ENCODE measurements at regions not wholly inside any gene's neighbourhood (a gene's known extent, or its start where the extent isn't known, plus 50 kb on each side); places are given as distances from the start of the nearest gene placed in this dataset.

- no peak overlapping the region for H3K4me3 ChIP-seq (ENCODE audit: low read depth, low read length)
- TF ChIP-seq, protein P1, sequence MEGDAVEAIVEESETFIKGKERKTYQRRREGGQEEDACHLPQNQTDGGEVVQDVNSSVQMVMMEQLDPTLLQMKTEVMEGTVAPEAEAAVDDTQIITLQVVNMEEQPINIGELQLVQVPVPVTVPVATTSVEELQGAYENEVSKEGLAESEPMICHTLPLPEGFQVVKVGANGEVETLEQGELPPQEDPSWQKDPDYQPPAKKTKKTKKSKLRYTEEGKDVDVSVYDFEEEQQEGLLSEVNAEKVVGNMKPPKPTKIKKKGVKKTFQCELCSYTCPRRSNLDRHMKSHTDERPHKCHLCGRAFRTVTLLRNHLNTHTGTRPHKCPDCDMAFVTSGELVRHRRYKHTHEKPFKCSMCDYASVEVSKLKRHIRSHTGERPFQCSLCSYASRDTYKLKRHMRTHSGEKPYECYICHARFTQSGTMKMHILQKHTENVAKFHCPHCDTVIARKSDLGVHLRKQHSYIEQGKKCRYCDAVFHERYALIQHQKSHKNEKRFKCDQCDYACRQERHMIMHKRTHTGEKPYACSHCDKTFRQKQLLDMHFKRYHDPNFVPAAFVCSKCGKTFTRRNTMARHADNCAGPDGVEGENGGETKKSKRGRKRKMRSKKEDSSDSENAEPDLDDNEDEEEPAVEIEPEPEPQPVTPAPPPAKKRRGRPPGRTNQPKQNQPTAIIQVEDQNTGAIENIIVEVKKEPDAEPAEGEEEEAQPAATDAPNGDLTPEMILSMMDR (IDR thresholded peaks at IDR 0.05; ENCODE audit: insufficient read depth, low read length, poor library complexity, severe bottlenecking) = no peak
- DNase-seq (ENCODE audit: low read depth) = no peak
- H3K36me3 ChIP-seq (ENCODE audit: control insufficient read depth, insufficient read depth, low read length) = no peaks in the 10 kb centered on the region
- peaks cover 3% of the 10 kb centered on the region for H3K27me3 ChIP-seq (ENCODE audit: control insufficient read depth, insufficient read depth, low read length)
These were observed 162.2 kb downstream of the COPRS start for GRCh38 chr17:31696703-31697325.

- TF ChIP-seq, protein P1 (IDR thresholded peaks at IDR 0.05; ENCODE audit: insufficient read depth, low read length, poor library complexity, severe bottlenecking) = no peak
- no peak for DNase-seq (ENCODE audit: low read depth)
- Histone ChIP-seq H3K36me3 (ENCODE audit: control insufficient read depth, insufficient read depth, low read length) (no peaks in the 10 kb centered on the region), H3K4me3 (ENCODE audit: low read depth, low read length) (no peak overlapping the region), H3K27me3 (ENCODE audit: control insufficient read depth, insufficient read depth, low read length) (peaks cover 3% of the 10 kb centered on the region)
These were observed 162.9 kb downstream of the COPRS start for GRCh38 chr17:31696184-31696602.

DNA sequence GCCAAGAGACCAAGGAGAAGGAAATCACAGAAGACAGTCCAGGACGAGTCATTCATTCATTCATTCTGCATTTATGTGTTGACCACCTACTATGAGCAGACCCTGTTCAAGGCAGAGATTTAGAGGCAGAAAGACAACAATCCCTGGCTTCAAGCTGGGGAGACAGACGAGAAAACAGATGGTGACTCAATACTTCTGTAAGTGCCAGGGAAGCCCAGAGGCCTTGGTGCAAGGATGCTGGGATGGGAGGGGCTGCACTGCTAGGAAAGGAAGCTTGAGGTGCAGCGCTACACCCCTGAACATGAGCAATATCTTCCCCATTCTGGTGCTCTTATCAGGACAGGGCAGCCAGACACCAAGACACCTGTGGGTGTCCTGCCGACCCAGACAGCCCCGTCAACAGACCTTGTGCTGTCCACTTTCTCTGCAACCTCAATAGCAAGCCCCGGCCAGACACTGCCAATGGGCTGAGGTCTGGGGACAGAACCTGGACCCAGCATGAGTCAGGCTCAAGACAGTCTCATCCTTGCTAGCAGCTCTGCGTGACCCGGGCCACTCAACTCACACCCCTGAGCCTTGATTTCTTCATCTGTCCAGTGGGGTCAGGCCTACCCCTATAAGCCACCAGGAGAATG is 163.5 kb downstream of the COPRS start:
- Histone ChIP-seq H3K36me3 (ENCODE audit: control insufficient read depth, insufficient read depth, low read length) (no peaks in the 10 kb centered on the region), H3K4me3 (ENCODE audit: low read depth, low read length) (no peak overlapping the region), H3K27me3 (ENCODE audit: control insufficient read depth, insufficient read depth, low read length) (peaks cover 3% of the 10 kb centered on the region)
- TF ChIP-seq, protein P1 (IDR thresholded peaks at IDR 0.05; ENCODE audit: insufficient read depth, low read length, poor library complexity, severe bottlenecking) = no peak
- no peak for DNase-seq (ENCODE audit: low read depth)

- TF ChIP-seq, protein P1 (IDR thresholded peaks at IDR 0.05; ENCODE audit: insufficient read depth, low read length, poor library complexity, severe bottlenecking) = no peak
- Histone ChIP-seq H3K36me3 (ENCODE audit: control insufficient read depth, insufficient read depth, low read length) (no peaks in the 10 kb centered on the region), H3K4me3 (ENCODE audit: low read depth, low read length) (no peak overlapping the region), H3K27me3 (ENCODE audit: control insufficient read depth, insufficient read depth, low read length) (peaks cover 3% of the 10 kb centered on the region)
- no peak for DNase-seq (ENCODE audit: low read depth)
These were observed 165.4 kb downstream of the COPRS start for GRCh38 chr17:31693433-31694220.

DNA sequence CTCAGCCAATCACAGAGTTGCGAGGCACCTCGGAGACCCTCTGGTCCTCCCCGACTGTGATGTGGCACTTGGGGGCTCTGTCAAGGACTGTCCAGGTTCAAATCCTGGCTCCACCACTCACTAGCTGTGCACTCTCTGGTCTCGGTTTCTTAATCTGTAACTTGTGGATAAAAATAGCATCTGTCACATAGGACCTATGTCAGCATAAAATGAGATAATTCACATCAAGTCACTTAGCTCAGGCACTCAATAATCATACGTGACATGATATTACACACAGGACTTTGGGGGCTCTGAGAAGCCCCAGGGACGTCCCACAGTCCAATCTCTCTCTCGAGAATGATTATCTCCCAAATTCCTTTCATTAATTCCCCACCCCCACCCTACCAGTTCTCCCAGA is 166.4 kb downstream of the COPRS start:
- H3K36me3 ChIP-seq (ENCODE audit: control insufficient read depth, insufficient read depth, low read length) = no peaks in the 10 kb centered on the region
- DNase-seq (ENCODE audit: low read depth) = no peak
- H3K27me3 ChIP-seq (ENCODE audit: control insufficient read depth, insufficient read depth, low read length) = peaks cover 3% of the 10 kb centered on the region
- no peak overlapping the region for H3K4me3 ChIP-seq (ENCODE audit: low read depth, low read length)
- TF ChIP-seq, protein P1 (IDR thresholded peaks at IDR 0.05; ENCODE audit: insufficient read depth, low read length, poor library complexity, severe bottlenecking) = no peak
